DOHH2 (cell line): ENCODE measurements at regions not wholly inside any gene's neighbourhood (a gene's known extent, or its start where the extent isn't known, plus 50 kb on each side); places are given as distances from the start of the nearest gene placed in this dataset.

ENCODE experiments used
- CTCF ChIP-seq: fragments of 200-600 bp; sonication (generic); IDR thresholded peaks from one replicate; pipeline ENCODE4 v1.5.1; 2014; ENCODE audit warnings: antibody characterized with exemption, mild to moderate bottlenecking, low read depth, low read length; ENCODE audit not compliant: poor library complexity, severe bottlenecking
- EZH2phosphoT487 ChIP-seq: fragments of 200-600 bp; sonication (generic); IDR thresholded peaks from 2 replicates; pipeline ENCODE4 v1.6.1; 2017; ENCODE audit warnings: borderline replicate concordance, mild to moderate bottlenecking, antibody characterized with exemption, low read length, moderate library complexity, mixed read lengths

- TF ChIP-seq CTCF (no peak), EZH2phosphoT487 (no peak)
Measured at GRCh38 chr16:54422569-54422978, 136.0 kb upstream of the IRX3 start.
